ENCODE measurements at regions not wholly inside any gene's neighbourhood (a gene's known extent, or its start where the extent isn't known, plus 50 kb on each side); places are given as distances from the start of the nearest gene placed in this dataset.

- Histone ChIP-seq H3K9me3 (replicated peaks) (no peaks in the 10 kb centered on the region), H3K27me3 (ENCODE audit: low read depth) (no peaks in the 10 kb centered on the region), H3K4me1 (peaks cover 12% of the 10 kb centered on the region), H3K27ac (replicated peaks) (no peak overlapping the region), H3K36me3 (peaks cover 10% of the 10 kb centered on the region), H3K4me3 (no peak overlapping the region)
- no peak for TF ChIP-seq CTCF (IDR thresholded peaks at IDR 0.05; ENCODE audit: borderline replicate concordance)
- DNase-seq: no peak
- intact Hi-C loops (cut with micrococcal nuclease): no loop called here
Measured at GRCh38 chr7:22949221-22949620, 64.7 kb downstream of the HYCC1 start.

GRCh38 chr7:22948770-22949169 is 65.2 kb downstream of the HYCC1 start:
- Histone ChIP-seq H3K4me3 (no peak overlapping the region), H3K27me3 (ENCODE audit: low read depth) (no peaks in the 10 kb centered on the region), H3K9me3 (replicated peaks) (no peaks in the 10 kb centered on the region), H3K36me3 (peaks cover 10% of the 10 kb centered on the region), H3K4me1 (peaks cover 12% of the 10 kb centered on the region), H3K27ac (replicated peaks) (no peak overlapping the region)
- intact Hi-C loops (cut with micrococcal nuclease): no loop called here
- TF ChIP-seq CTCF (IDR thresholded peaks at IDR 0.05; ENCODE audit: borderline replicate concordance): no peak
- DNase-seq: no peak

- H3K4me1 ChIP-seq: peaks cover 19% of the 10 kb centered on the region
- intact Hi-C loops (cut with micrococcal nuclease): no loop called here
- H3K9me3 ChIP-seq (replicated peaks): no peaks in the 10 kb centered on the region
- no peaks in the 10 kb centered on the region for H3K27me3 ChIP-seq (ENCODE audit: low read depth)
- H3K4me3 ChIP-seq: no peak overlapping the region
- TF ChIP-seq CTCF (IDR thresholded peaks at IDR 0.05; ENCODE audit: borderline replicate concordance): no peak
- no peak overlapping the region for H3K27ac ChIP-seq (replicated peaks)
- DNase-seq: no peak
- peaks cover 14% of the 10 kb centered on the region for H3K36me3 ChIP-seq
Measured at GRCh38 chr7:22945584-22945983, 68.3 kb downstream of the HYCC1 start.

GRCh38 chr7:22944510-22944909 is 69.4 kb downstream of the HYCC1 start:
- Histone ChIP-seq H3K9me3 (replicated peaks) (no peaks in the 10 kb centered on the region), H3K36me3 (peaks cover 18% of the 10 kb centered on the region), H3K4me1 (peaks cover 19% of the 10 kb centered on the region), H3K4me3 (no peak overlapping the region), H3K27me3 (ENCODE audit: low read depth) (no peaks in the 10 kb centered on the region), H3K27ac (replicated peaks) (no peak overlapping the region)
- TF ChIP-seq CTCF (IDR thresholded peaks at IDR 0.05; ENCODE audit: borderline replicate concordance): no peak
- intact Hi-C loops (cut with micrococcal nuclease): no loop called here
- DNase-seq: no peak

GRCh38 chr7:22944022-22944421 is 69.9 kb downstream of the HYCC1 start:
- Histone ChIP-seq H3K36me3 (peaks cover 18% of the 10 kb centered on the region), H3K27ac (replicated peaks) (no peak overlapping the region), H3K27me3 (ENCODE audit: low read depth) (no peaks in the 10 kb centered on the region), H3K4me1 (peaks cover 16% of the 10 kb centered on the region), H3K4me3 (no peak overlapping the region), H3K9me3 (replicated peaks) (no peaks in the 10 kb centered on the region)
- intact Hi-C loops (cut with micrococcal nuclease): no loop called here
- TF ChIP-seq CTCF (IDR thresholded peaks at IDR 0.05; ENCODE audit: borderline replicate concordance): no peak
- no peak for DNase-seq

- H3K27me3 ChIP-seq (ENCODE audit: low read depth): no peaks in the 10 kb centered on the region
- no peak overlapping the region for H3K27ac ChIP-seq (replicated peaks)
- no peak overlapping the region for H3K4me3 ChIP-seq
- DNase-seq: no peak
- H3K36me3 ChIP-seq: peaks cover 18% of the 10 kb centered on the region
- TF ChIP-seq CTCF (IDR thresholded peaks at IDR 0.05; ENCODE audit: borderline replicate concordance): no peak
- intact Hi-C loops (cut with micrococcal nuclease): no loop called here
- H3K4me1 ChIP-seq: peaks cover 7% of the 10 kb centered on the region
- H3K9me3 ChIP-seq (replicated peaks): no peaks in the 10 kb centered on the region
Measured at GRCh38 chr7:22942191-22942590, 71.7 kb downstream of the HYCC1 start.
